ENCODE measurements at regions not wholly inside any gene's neighbourhood (a gene's known extent, or its start where the extent isn't known, plus 50 kb on each side); places are given as distances from the start of the nearest gene placed in this dataset.

GRCh38 chr7:153286763-153287162, 527.2 kb downstream of the ACTR3B start:
- no peak overlapping the region for H2AFZ ChIP-seq (ENCODE audit: low read depth, low read length)
- H3K27me3 ChIP-seq (ENCODE audit: insufficient read depth, low read length), result no peaks in the 10 kb centered on the region
- Mint-ChIP-seq H3K27ac (ENCODE audit: unreplicated experiment) (no peak overlapping the region), H3K9me3 (ENCODE audit: unreplicated experiment) (peaks cover 2% of the 10 kb centered on the region), H3K36me3 (ENCODE audit: low read depth, unreplicated experiment) (no peaks in the 10 kb centered on the region), H3K27me3 (ENCODE audit: low read depth, unreplicated experiment) (no peaks in the 10 kb centered on the region), H3K4me3 (ENCODE audit: unreplicated experiment) (no peak overlapping the region), H3K4me1 (ENCODE audit: low read depth, unreplicated experiment) (no peaks in the 10 kb centered on the region)
- no peaks in the 10 kb centered on the region for H3K9me3 ChIP-seq (ENCODE audit: insufficient read depth, low read depth, low read length)
- H3K9ac ChIP-seq (ENCODE audit: low read length), result no peak overlapping the region
- no peaks in the 10 kb centered on the region for H3K4me1 ChIP-seq (ENCODE audit: insufficient read depth, low read length)
- no peaks in the 10 kb centered on the region for H3K79me2 ChIP-seq (ENCODE audit: insufficient read depth, low read length)
- H3K27ac ChIP-seq (ENCODE audit: low read depth, low read length), result no peak overlapping the region
- no peak overlapping the region for H3K4me2 ChIP-seq (ENCODE audit: low read length)
- no peaks in the 10 kb centered on the region for H3K36me3 ChIP-seq (ENCODE audit: insufficient read depth, low read length)
- DNase-seq (ENCODE audit: low read depth) (no peak), FAIRE-seq (no peak)
- no peak overlapping the region for H3K4me3 ChIP-seq (ENCODE audit: insufficient read depth, low read depth, low read length)
- no peaks in the 10 kb centered on the region for H4K20me1 ChIP-seq (ENCODE audit: insufficient read depth, low read length)
- TF ChIP-seq CTCF (IDR thresholded peaks at IDR 0.05; ENCODE audit: insufficient read depth, low read depth, low read length) (no peak), EZH2 (IDR thresholded peaks at IDR 0.05; ENCODE audit: insufficient read depth, low read length) (no peak)

GRCh38 chr7:153290066-153290465, 530.5 kb downstream of the ACTR3B start:
- Histone ChIP-seq H3K4me3 (ENCODE audit: insufficient read depth, low read depth, low read length) (no peak overlapping the region), H3K4me2 (ENCODE audit: low read length) (no peak overlapping the region), H4K20me1 (ENCODE audit: insufficient read depth, low read length) (no peaks in the 10 kb centered on the region), H3K79me2 (ENCODE audit: insufficient read depth, low read length) (no peaks in the 10 kb centered on the region), H3K27me3 (ENCODE audit: insufficient read depth, low read length) (no peaks in the 10 kb centered on the region), H3K9me3 (ENCODE audit: insufficient read depth, low read depth, low read length) (no peaks in the 10 kb centered on the region), H3K36me3 (ENCODE audit: insufficient read depth, low read length) (no peaks in the 10 kb centered on the region), H2AFZ (ENCODE audit: low read depth, low read length) (no peak overlapping the region), H3K4me1 (ENCODE audit: insufficient read depth, low read length) (no peaks in the 10 kb centered on the region), H3K9ac (ENCODE audit: low read length) (no peak overlapping the region), H3K27ac (ENCODE audit: low read depth, low read length) (no peak overlapping the region)
- TF ChIP-seq CTCF (IDR thresholded peaks at IDR 0.05; ENCODE audit: insufficient read depth, low read depth, low read length), result no peak
- no peak for TF ChIP-seq EZH2 (IDR thresholded peaks at IDR 0.05; ENCODE audit: insufficient read depth, low read length)
- Mint-ChIP-seq H3K9me3 (ENCODE audit: unreplicated experiment) (peaks cover 2% of the 10 kb centered on the region), H3K27me3 (ENCODE audit: low read depth, unreplicated experiment) (no peaks in the 10 kb centered on the region), H3K4me3 (ENCODE audit: unreplicated experiment) (no peak overlapping the region), H3K27ac (ENCODE audit: unreplicated experiment) (no peak overlapping the region), H3K4me1 (ENCODE audit: low read depth, unreplicated experiment) (no peaks in the 10 kb centered on the region), H3K36me3 (ENCODE audit: low read depth, unreplicated experiment) (no peaks in the 10 kb centered on the region)
- no peak for DNase-seq (ENCODE audit: low read depth)
- FAIRE-seq, result no peak

GRCh38 chr7:153297141-153297540, 537.6 kb downstream of the ACTR3B start:
- Histone ChIP-seq H3K4me2 (ENCODE audit: low read length) (no peak overlapping the region), H3K79me2 (ENCODE audit: insufficient read depth, low read length) (no peaks in the 10 kb centered on the region), H3K9me3 (ENCODE audit: insufficient read depth, low read depth, low read length) (peaks cover 6% of the 10 kb centered on the region), H3K4me1 (ENCODE audit: insufficient read depth, low read length) (no peaks in the 10 kb centered on the region), H3K4me3 (ENCODE audit: insufficient read depth, low read depth, low read length) (no peak overlapping the region), H3K9ac (ENCODE audit: low read length) (no peak overlapping the region), H3K27me3 (ENCODE audit: insufficient read depth, low read length) (no peaks in the 10 kb centered on the region), H3K36me3 (ENCODE audit: insufficient read depth, low read length) (no peaks in the 10 kb centered on the region), H3K27ac (ENCODE audit: low read depth, low read length) (no peak overlapping the region), H4K20me1 (ENCODE audit: insufficient read depth, low read length) (no peaks in the 10 kb centered on the region), H2AFZ (ENCODE audit: low read depth, low read length) (no peak overlapping the region)
- FAIRE-seq (no peak), DNase-seq (ENCODE audit: low read depth) (peak; percentile 14)
- Mint-ChIP-seq H3K27me3 (ENCODE audit: low read depth, unreplicated experiment) (no peaks in the 10 kb centered on the region), H3K36me3 (ENCODE audit: low read depth, unreplicated experiment) (no peaks in the 10 kb centered on the region), H3K4me1 (ENCODE audit: low read depth, unreplicated experiment) (no peaks in the 10 kb centered on the region), H3K4me3 (ENCODE audit: unreplicated experiment) (no peak overlapping the region), H3K27ac (ENCODE audit: unreplicated experiment) (no peak overlapping the region), H3K9me3 (ENCODE audit: unreplicated experiment) (peaks cover 10% of the 10 kb centered on the region)
- TF ChIP-seq EZH2 (IDR thresholded peaks at IDR 0.05; ENCODE audit: insufficient read depth, low read length) (no peak), CTCF (IDR thresholded peaks at IDR 0.05; ENCODE audit: insufficient read depth, low read depth, low read length) (no peak)
